ENCODE measurements at regions not wholly inside any gene's neighbourhood (a gene's known extent, or its start where the extent isn't known, plus 50 kb on each side); places are given as distances from the start of the nearest gene placed in this dataset.

- no peak for TF ChIP-seq CTCF (IDR thresholded peaks at IDR 0.05)
- H3K36me3 Mint-ChIP-seq (ENCODE audit: low read depth): no peaks in the 10 kb centered on the region
- H3K27ac Mint-ChIP-seq: no peak overlapping the region
- peaks cover 14% of the 10 kb centered on the region for H3K27me3 Mint-ChIP-seq (ENCODE audit: low read depth, poor library complexity)
- no peak overlapping the region for H3K4me3 Mint-ChIP-seq
- H3K9me3 Mint-ChIP-seq: no peaks in the 10 kb centered on the region
- no peak for DNase-seq
- peaks cover 25% of the 10 kb centered on the region for H3K4me1 Mint-ChIP-seq
Measured at GRCh38 chr2:34037886-34038285, 438.8 kb upstream of the FAM98A start.

GRCh38 chr2:34037157-34037556 is 438.1 kb upstream of the FAM98A start:
- Mint-ChIP-seq H3K36me3 (ENCODE audit: low read depth) (no peaks in the 10 kb centered on the region), H3K27me3 (ENCODE audit: low read depth, poor library complexity) (peaks cover 10% of the 10 kb centered on the region)
- peak; percentile 19 for DNase-seq

GRCh38 chr2:34031097-34031496 is 432.0 kb upstream of the FAM98A start:
- DNase-seq: no peak
- no peak overlapping the region for H3K4me3 Mint-ChIP-seq
- no peak overlapping the region for H3K27ac Mint-ChIP-seq
- H3K9me3 Mint-ChIP-seq: no peaks in the 10 kb centered on the region
- TF ChIP-seq CTCF (IDR thresholded peaks at IDR 0.05): no peak
- no peaks in the 10 kb centered on the region for H3K36me3 Mint-ChIP-seq (ENCODE audit: low read depth)
- peaks cover 4% of the 10 kb centered on the region for H3K27me3 Mint-ChIP-seq (ENCODE audit: low read depth, poor library complexity)
- peaks cover 5% of the 10 kb centered on the region for H3K4me1 Mint-ChIP-seq

More at GRCh38 chr2:34037157-34037556, 438.1 kb upstream of the FAM98A start:
- no peak for TF ChIP-seq CTCF (IDR thresholded peaks at IDR 0.05)
- Mint-ChIP-seq H3K4me3 (no peak overlapping the region), H3K27ac (peak overlapping the region; percentile 70), H3K9me3 (no peaks in the 10 kb centered on the region), H3K4me1 (peaks cover 25% of the 10 kb centered on the region)

- no peak overlapping the region for H3K27ac Mint-ChIP-seq
- no peak overlapping the region for H3K4me3 Mint-ChIP-seq
- H3K9me3 Mint-ChIP-seq: no peaks in the 10 kb centered on the region
- no peak for DNase-seq
- peaks cover 4% of the 10 kb centered on the region for H3K27me3 Mint-ChIP-seq (ENCODE audit: low read depth, poor library complexity)
- peaks cover 5% of the 10 kb centered on the region for H3K4me1 Mint-ChIP-seq
- no peak for TF ChIP-seq CTCF (IDR thresholded peaks at IDR 0.05)
- H3K36me3 Mint-ChIP-seq (ENCODE audit: low read depth): no peaks in the 10 kb centered on the region
Measured at GRCh38 chr2:34030273-34030672, 431.2 kb upstream of the FAM98A start.

- DNase-seq: no peak
- Mint-ChIP-seq H3K4me1 (peaks cover 5% of the 10 kb centered on the region), H3K36me3 (ENCODE audit: low read depth) (no peaks in the 10 kb centered on the region), H3K27ac (no peak overlapping the region), H3K4me3 (no peak overlapping the region), H3K9me3 (no peaks in the 10 kb centered on the region), H3K27me3 (ENCODE audit: low read depth, poor library complexity) (peaks cover 4% of the 10 kb centered on the region)
- TF ChIP-seq CTCF (IDR thresholded peaks at IDR 0.05): no peak
Measured at GRCh38 chr2:34029073-34029472, 430.0 kb upstream of the FAM98A start.

- no peak for TF ChIP-seq CTCF (IDR thresholded peaks at IDR 0.05)
- Mint-ChIP-seq H3K36me3 (ENCODE audit: low read depth) (no peaks in the 10 kb centered on the region), H3K4me3 (no peak overlapping the region), H3K9me3 (no peaks in the 10 kb centered on the region), H3K27me3 (ENCODE audit: low read depth, poor library complexity) (peaks cover 4% of the 10 kb centered on the region), H3K27ac (no peak overlapping the region), H3K4me1 (no peaks in the 10 kb centered on the region)
- DNase-seq: no peak
Measured at GRCh38 chr2:34025196-34025595, 426.1 kb upstream of the FAM98A start.

All from nephron progenitor cell (in vitro differentiated cells).